ENCODE measurements at regions not wholly inside any gene's neighbourhood (a gene's known extent, or its start where the extent isn't known, plus 50 kb on each side); places are given as distances from the start of the nearest gene placed in this dataset.

GRCh38 chr9:69981686-69982445, 61.8 kb upstream of the MAMDC2 start:
- Histone ChIP-seq H3K9me3 (ENCODE audit: low read length) (no peaks in the 10 kb centered on the region), H3K4me3 (ENCODE audit: low read depth, low read length, poor library complexity, severe bottlenecking) (no peak overlapping the region), H3K27ac (ENCODE audit: low read depth, low read length, poor library complexity, severe bottlenecking) (no peak overlapping the region), H3K4me1 (ENCODE audit: insufficient read depth, low read length, severe bottlenecking) (no peaks in the 10 kb centered on the region), H3K36me3 (ENCODE audit: insufficient read depth, low read length) (no peaks in the 10 kb centered on the region), H4K20me1 (ENCODE audit: insufficient read depth, low read length) (no peaks in the 10 kb centered on the region), H3K4me2 (ENCODE audit: low read length) (no peak overlapping the region), H3K9ac (ENCODE audit: low read length) (no peak overlapping the region), H3K79me2 (ENCODE audit: insufficient read depth, low read length) (no peaks in the 10 kb centered on the region), H3K9me2 (ENCODE audit: low read depth, low read length) (no peaks in the 10 kb centered on the region), H3F3A (ENCODE audit: insufficient read depth, low read length) (no peaks in the 10 kb centered on the region), H2AFZ (ENCODE audit: low read length) (no peak overlapping the region), H3K27me3 (ENCODE audit: insufficient read depth, low read length) (no peaks in the 10 kb centered on the region)
- TF ChIP-seq EZH2 (IDR thresholded peaks at IDR 0.05; ENCODE audit: borderline replicate concordance, low read length), result no peak
- TF ChIP-seq CTCF (IDR thresholded peaks at IDR 0.05; ENCODE audit: low read length), result no peak

- no peak overlapping the region for H3K4me3 ChIP-seq (ENCODE audit: low read depth, low read length, poor library complexity, severe bottlenecking)
- H3F3A ChIP-seq (ENCODE audit: insufficient read depth, low read length), result no peaks in the 10 kb centered on the region
- H3K36me3 ChIP-seq (ENCODE audit: insufficient read depth, low read length), result no peaks in the 10 kb centered on the region
- no peak overlapping the region for H3K4me2 ChIP-seq (ENCODE audit: low read length)
- no peak for TF ChIP-seq EZH2 (IDR thresholded peaks at IDR 0.05; ENCODE audit: borderline replicate concordance, low read length)
- no peak for TF ChIP-seq CTCF (IDR thresholded peaks at IDR 0.05; ENCODE audit: low read length)
- H3K79me2 ChIP-seq (ENCODE audit: insufficient read depth, low read length), result no peaks in the 10 kb centered on the region
- no peaks in the 10 kb centered on the region for H3K4me1 ChIP-seq (ENCODE audit: insufficient read depth, low read length, severe bottlenecking)
- no peaks in the 10 kb centered on the region for H3K9me3 ChIP-seq (ENCODE audit: low read length)
- no peaks in the 10 kb centered on the region for H3K27me3 ChIP-seq (ENCODE audit: insufficient read depth, low read length)
- no peak overlapping the region for H3K9ac ChIP-seq (ENCODE audit: low read length)
- no peaks in the 10 kb centered on the region for H3K9me2 ChIP-seq (ENCODE audit: low read depth, low read length)
- no peak overlapping the region for H2AFZ ChIP-seq (ENCODE audit: low read length)
- no peaks in the 10 kb centered on the region for H4K20me1 ChIP-seq (ENCODE audit: insufficient read depth, low read length)
- no peak overlapping the region for H3K27ac ChIP-seq (ENCODE audit: low read depth, low read length, poor library complexity, severe bottlenecking)
These were observed 58.8 kb upstream of the MAMDC2 start for GRCh38 chr9:69984831-69985230.

- H3K27me3 ChIP-seq (ENCODE audit: insufficient read depth, low read length), result no peaks in the 10 kb centered on the region
- H3K4me3 ChIP-seq (ENCODE audit: low read depth, low read length, poor library complexity, severe bottlenecking), result no peak overlapping the region
- H3F3A ChIP-seq (ENCODE audit: insufficient read depth, low read length), result no peaks in the 10 kb centered on the region
- no peak overlapping the region for H3K9ac ChIP-seq (ENCODE audit: low read length)
- no peaks in the 10 kb centered on the region for H3K4me1 ChIP-seq (ENCODE audit: insufficient read depth, low read length, severe bottlenecking)
- no peaks in the 10 kb centered on the region for H3K36me3 ChIP-seq (ENCODE audit: insufficient read depth, low read length)
- H4K20me1 ChIP-seq (ENCODE audit: insufficient read depth, low read length), result no peaks in the 10 kb centered on the region
- no peaks in the 10 kb centered on the region for H3K9me3 ChIP-seq (ENCODE audit: low read length)
- no peak for TF ChIP-seq EZH2 (IDR thresholded peaks at IDR 0.05; ENCODE audit: borderline replicate concordance, low read length)
- no peak for TF ChIP-seq CTCF (IDR thresholded peaks at IDR 0.05; ENCODE audit: low read length)
- no peaks in the 10 kb centered on the region for H3K79me2 ChIP-seq (ENCODE audit: insufficient read depth, low read length)
- H3K9me2 ChIP-seq (ENCODE audit: low read depth, low read length), result no peaks in the 10 kb centered on the region
- H3K4me2 ChIP-seq (ENCODE audit: low read length), result no peak overlapping the region
- H2AFZ ChIP-seq (ENCODE audit: low read length), result no peak overlapping the region
- no peak overlapping the region for H3K27ac ChIP-seq (ENCODE audit: low read depth, low read length, poor library complexity, severe bottlenecking)
These were observed 57.7 kb upstream of the MAMDC2 start for GRCh38 chr9:69985971-69986370.
